K562 (cell line): ENCODE measurements at regions not wholly inside any gene's neighbourhood (a gene's known extent, or its start where the extent isn't known, plus 50 kb on each side); places are given as distances from the start of the nearest gene placed in this dataset.

Experiments
- CHD1 ChIP-seq: fragments of 200-600 bp; sonication (generic); IDR thresholded peaks from one replicate; pipeline ENCODE4 v1.6.1; 2012; ENCODE audit warnings: mild to moderate bottlenecking, moderate library complexity, low read length, inconsistent platforms
- FUS ChIP-seq: fragments of 200-400 bp; formaldehyde crosslinking; optimal IDR thresholded peaks from 2 replicates; pipeline ENCODE3; 2017; ENCODE audit warnings: low read depth, low read length
- KLF10 ChIP-seq: fragments of 250-450 bp; sonication (Bioruptor Pico); IDR thresholded peaks from 2 replicates; pipeline ENCODE4 v1.6.1; 2021; ENCODE audit warnings: matching md5 sums
- RREB1 ChIP-seq: fragments of 250-450 bp; sonication (Bioruptor Pico); IDR thresholded peaks from 2 replicates; pipeline ENCODE4 v1.4.0; 2020
- ZBTB34 ChIP-seq: fragments of 250-450 bp; sonication (Bioruptor Pico); IDR thresholded peaks from 2 replicates; pipeline ENCODE4 v1.8.0; 2021; ENCODE audit warnings: mild to moderate bottlenecking, moderate library complexity
- ZBTB8A ChIP-seq: fragments of 450-650 bp; IDR thresholded peaks from 2 replicates; pipeline ENCODE4 v1.6.1; 2018; ENCODE audit warnings: mild to moderate bottlenecking, moderate library complexity; ENCODE audit not compliant: partially characterized antibody

DNA sequence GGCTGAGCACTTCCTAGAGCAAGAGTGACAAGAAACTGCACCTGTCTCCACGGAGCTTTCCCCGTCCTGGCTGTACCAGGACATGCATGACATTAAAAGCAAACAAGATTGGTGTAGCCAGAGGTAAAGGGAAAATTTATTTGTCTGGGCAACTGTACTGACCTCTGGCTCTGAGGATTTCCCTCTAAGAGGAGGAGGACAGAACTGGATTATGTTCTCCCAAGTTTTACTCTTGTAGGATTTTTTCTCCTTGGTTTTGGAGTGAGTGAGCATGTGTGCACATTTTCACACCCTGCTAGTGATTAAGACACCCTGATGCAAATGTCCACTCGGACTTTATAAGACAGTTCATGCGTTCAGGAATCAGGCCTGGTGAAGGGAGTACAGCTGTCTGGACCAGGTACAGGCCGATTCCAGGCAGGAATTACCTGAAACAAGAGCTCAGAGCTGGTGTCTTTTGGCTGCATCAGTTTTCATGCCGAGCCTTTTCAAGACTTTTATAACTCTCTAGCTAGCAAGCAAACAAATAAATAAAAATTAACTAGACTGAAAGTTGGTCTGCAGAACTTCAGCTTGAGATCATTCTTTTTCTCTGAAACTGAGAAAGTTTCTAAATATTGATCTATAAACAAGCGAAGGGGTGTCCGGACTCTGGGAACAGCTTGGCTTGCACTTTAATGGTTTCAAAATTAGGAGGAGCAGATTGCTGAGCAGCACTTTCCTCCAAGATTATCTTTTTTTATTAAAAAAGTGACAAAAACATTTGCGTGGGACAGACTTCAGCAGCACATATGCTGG lies 51.3 kb upstream of the SPRY1 start (continued):
- TF ChIP-seq ZBTB8A (no peak), KLF10 (CRISPR knock-in tag) (no peak), RREB1 (CRISPR knock-in tag) (no peak), ZBTB34 (CRISPR knock-in tag) (no peak), CHD1 (no peak), FUS (no peak)
